SW480 (cell line): ENCODE measurements at regions not wholly inside any gene's neighbourhood (a gene's known extent, or its start where the extent isn't known, plus 50 kb on each side); places are given as distances from the start of the nearest gene placed in this dataset.

Experiments
- DNase-seq: peaks from one replicate; pipeline ENCODE4 v3.0.0-alpha.2; 2016; ENCODE audit warnings: low spot score

DNA sequence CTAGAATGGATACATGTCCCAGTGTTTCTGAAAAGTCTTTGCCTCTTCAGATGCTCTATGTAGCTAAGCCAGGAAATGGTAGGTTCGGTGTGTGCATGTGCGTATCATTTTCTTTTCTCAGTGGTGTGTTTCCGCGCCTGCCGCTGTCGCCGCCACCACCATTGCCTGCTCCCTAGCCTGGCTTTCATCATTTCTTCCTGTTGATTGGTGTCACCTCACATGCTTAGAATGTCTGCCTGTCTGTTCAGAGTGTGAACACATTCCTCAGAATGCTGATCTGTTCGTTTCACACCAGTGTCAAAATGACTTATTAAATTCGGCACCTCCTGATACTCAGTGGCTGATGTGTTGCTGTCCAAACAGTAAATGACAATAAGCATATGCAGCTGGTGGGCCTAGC lies 255.2 kb upstream of the SPRED2 start:
- no peak for DNase-seq

DNA sequence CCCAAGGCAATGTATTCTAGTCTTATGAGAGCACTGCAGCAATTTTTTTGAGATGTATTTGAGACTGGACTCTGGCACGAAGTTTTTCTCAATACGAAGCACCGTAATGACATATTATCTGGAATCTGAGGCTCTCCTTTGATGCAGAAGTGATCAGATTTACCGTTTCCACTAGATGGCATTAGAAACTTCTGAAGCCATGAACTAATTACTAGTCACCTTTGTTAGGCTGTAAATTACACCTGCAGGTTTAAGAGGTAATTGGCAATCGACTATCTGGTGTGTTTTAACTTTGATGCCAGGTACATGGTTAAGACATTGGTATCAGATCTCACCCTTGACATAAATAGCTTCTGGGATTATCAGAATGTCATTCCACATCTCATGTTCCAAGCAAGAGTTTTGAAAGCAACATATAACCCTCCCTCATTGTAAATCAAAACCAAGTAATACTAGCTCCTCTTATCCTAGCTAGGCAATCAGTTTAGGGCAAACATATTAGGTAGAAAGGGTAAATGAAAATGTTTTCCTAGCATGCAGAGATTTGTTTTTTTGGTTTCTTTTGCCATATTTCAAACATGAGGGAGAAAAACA lies 254.6 kb upstream of the SPRED2 start:
- peak; percentile 48 for DNase-seq

DNA sequence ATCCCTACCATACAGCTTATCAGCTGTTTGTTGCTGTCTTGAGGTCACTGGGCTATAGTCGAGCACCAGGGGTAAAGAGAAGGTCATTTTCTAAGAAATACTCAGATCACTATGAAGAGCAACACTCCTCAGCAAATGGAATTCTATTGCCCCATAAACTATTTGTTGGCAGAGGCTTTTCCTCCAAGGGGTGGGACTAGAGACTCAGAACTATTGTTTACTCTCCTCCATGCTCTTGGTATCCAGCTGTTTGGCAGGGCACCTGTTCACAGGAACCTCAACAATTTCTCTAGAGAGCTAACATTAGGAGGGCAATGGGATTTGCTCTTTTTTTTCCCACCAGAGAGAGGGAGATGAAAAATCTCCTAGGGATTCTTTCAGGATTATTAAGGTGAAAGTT lies 249.1 kb upstream of the SPRED2 start:
- DNase-seq, result no peak

DNA sequence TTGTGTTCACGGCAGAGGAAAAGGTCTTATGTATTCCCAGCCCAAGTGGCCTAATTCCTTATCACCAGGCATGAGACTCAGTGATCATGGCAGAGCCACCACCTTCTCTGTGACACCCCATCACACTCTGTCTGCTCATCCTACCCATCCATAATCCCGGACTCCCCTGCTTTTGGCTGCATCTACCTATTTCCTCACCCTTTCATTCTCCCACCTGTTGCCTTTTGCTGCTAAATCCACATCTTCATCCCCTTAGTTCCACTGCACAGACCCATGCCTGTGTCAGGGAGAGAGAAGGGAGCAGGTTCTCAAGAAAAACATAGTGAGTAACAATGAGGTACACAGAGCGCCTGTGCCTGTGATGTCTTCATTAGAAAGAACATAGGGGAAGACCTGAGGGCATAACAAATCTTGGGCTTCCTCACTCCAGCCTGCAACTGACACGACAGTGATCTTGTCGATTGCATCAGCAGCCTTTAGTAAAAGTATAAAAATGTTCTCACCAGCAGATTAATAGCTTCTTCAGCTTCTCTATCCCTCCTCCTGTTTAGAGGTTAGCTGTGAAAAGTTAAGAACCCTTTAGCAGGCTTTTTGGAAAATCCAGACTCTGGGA lies 246.5 kb upstream of the SPRED2 start:
- DNase-seq, result no peak

DNA sequence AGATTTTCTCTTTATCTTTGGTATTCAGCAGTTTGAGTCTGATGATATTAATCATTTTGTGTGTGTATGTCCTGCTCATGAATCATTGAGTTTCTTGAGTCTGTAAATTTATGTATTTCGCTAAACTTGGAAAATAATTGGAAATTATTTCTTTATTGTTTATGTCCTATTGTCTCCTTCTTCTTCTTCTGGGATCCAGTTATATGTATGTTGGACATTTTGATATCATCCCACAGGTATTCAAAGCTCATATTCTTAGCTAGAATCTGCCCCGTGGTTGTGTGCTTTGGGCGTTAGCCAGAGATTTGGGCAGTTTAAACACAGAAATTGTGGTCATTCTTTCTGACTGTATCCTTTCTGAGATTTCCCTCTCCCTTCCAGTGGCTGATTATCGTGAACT lies 243.0 kb upstream of the SPRED2 start:
- DNase-seq, result no peak

DNA sequence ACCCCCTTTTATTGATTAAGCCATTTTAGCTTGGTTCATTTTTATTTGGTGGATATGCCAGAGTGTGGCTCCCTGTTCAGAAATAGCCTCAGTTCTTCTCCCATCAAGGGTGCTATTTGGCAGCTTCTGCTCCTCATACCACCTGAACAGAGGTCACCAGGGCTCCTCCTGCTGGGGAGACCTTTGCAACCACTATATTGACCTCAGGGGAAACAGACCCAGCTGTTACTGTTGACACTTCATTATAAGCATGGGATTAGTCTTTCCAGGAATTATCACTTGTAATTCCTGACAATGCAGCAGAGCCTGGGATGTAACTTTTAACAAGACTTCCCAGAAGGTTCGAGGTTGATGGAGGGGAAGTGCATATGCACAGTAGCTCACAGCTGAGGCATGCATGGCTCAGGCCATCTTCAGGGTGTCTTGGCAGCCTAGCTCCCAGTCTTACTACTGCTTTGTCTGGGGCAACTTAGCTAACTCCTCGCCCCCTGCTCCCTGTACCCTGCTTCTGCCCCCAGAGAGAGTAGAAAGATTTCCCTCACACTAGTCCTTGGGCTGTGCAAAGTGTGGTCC lies 239.4 kb upstream of the SPRED2 start:
- DNase-seq, result no peak

DNA sequence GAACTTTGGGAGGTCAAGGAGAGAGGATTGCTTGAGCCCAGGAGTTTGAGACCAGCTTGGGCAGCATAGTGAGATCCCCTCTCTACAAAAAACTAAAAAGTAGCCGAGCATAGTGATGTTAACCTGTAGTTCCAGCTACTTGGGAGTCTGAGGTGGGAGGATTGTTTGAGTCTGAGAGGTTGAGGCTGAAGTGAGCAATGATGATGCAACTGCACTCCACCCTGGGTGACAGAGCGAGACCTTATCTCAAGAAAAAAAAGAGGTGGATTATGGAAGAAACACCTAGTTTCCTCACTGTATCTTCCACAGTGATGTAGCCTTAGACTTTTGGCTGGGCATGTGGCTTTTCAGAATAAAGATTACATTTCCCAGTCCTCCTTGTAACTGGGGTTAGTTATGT lies 237.2 kb upstream of the SPRED2 start:
- DNase-seq, result no peak

DNA sequence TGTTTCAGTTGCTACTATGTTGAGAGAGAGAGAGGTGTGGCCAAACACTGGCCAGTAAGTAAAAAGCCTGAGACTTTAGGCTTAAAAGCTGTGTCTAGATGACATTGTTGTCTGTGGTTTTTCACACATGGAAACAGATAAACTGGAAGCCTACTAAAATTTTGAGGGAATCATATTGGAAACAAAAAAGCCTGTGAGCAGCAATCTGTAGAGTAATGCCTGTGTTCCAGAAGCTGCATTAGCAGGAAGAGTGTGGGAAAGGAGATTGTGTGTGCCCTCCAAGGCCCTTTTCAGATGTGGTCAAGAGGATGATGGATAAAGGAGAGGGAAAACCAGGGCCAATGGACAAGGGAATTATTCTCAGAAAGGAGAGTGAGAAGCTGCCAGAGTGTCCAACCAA lies 236.3 kb upstream of the SPRED2 start:
- DNase-seq, result no peak

DNA sequence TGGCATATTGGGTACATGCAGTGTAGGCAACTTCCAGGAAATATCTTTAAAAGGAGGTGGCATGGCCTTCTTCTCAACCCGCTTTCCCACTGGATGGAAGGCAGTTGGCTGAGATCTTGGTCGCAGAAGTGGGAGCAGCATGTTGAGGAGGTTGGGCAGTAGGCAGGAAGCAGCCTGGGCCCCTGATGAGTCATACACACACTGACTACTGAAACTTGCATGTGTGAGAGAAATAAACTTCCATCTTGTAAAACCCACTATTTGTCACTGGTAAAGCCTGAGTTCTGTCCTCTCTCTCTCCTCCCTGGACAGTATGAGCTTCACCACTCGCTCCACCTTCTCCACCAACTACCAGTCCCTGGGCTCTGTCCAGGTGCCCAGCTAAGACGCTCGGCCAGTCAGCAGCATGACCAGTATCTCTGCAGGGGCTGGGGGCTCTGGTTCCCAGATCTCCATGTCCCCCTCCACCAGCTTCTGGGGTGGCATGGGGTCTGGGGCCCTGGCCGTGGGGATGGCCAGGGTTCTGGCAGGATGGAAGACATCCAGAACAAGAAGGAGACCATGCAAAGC lies 233.8 kb upstream of the SPRED2 start:
- DNase-seq, result peak; percentile 66

DNA sequence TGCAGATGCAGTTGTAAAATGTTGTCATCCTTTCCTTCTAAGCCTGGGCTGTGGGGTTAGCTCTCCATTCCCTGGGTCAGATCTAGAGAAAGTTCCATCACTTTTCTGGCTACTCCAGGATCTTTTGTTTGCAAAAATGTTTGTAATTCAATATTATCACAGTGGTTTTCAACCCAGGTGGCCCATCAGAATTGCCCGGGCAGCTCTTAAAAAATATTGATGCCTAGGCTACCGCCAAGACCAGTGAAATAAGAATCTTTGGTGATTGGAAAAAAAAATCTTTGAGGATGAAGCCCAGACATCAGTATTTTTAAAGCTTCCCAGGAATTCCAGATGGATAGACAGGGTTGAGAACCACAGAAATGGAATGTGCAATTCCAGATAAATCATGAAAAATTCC lies 232.5 kb upstream of the SPRED2 start:
- no peak for DNase-seq

DNA sequence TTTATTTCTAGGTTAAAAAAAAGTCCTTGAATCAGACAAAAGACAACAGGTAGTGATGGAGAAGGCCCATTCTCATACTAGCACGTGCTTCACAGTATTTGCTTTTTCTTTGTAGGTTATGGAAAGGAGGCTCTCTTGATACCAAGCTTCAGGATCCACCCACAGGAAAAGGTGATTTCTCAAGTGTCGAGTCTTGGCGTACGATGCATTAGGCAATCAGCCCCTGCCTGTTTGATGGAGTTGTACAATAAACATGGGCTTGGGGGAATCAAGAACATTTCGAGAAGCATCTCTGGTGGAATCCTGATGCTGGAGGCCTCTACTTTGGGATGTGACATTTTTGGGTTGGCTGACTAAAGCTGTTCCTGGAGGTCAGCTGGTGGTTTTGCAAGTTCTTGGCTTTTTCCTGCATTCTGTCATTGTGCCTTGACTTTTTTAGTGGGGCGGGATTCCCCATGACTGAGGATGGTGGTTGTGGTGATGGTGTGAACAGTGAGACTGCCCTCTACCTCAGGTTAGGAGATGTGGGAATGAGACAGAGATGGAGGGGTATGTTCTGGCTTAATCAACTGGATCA lies 231.5 kb upstream of the SPRED2 start:
- no peak for DNase-seq

DNA sequence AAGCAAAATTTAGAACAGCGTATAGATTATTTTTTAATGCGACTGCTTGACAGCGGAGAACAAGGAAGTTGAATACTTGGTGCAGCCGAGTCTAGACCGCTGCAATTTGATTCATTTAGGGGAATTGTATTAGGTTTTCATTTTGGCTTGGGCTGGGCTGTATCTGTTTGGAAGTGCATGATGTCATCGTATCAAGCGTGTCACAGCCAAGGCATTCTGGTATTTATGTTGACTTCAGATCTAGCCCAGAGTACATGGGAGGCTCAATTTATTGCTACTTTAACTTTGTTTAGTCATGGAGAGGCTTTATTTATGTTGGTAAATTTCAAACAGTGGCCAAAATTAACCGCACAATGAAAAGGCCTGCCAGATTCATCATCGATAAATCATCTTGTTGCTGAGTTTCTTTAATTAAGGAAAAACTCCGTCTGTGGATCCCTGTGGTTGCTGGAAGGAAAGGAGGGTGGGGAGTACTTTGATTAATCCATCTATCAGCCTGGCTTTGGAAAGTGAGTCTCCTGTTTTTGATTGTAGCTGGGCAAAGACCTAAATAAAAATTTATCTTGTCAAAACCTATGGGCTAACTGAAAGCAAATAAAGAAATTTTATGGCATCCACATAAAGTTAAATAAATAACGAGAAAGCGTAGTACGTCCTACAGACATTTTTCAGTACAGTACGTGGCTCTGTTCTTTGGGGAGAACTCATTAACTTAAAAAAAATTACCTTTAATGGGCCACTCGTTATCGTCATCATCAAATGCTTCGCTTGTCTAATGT lies 230.4 kb upstream of the SPRED2 start:
- DNase-seq, result peak; percentile 48

DNA sequence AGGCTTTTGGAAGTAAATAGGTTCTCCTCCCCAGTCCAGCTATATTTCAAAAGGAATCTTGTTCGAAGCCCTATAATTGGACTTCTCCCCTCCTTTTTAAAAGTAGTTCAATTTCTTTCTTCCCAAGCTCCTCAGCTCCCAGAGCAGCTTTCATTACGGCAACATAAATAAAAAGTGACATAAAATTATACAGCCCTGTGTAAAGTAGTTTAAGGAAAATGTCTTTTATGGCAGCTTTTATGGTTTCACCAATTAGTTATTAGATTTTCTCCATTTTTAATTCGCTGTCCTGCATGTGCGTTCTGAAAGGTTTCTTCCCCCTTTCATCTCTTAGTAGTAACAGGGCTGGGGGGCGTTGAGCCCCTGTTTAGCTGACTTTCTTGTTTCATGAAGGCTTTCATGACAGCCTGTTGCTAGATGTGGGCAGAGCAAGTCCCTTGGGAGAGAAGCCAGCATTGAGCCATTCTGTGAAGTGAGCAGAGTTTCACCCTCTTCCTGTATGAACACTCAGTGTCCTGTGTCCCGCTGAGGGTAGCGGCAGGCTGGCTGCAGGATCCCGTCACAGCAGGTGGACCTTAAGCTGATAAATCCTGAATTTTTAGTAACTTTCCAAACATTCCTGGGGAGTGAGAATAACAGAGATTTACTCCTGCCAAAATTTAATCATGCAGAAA lies 229.7 kb upstream of the SPRED2 start:
- DNase-seq, result no peak

DNA sequence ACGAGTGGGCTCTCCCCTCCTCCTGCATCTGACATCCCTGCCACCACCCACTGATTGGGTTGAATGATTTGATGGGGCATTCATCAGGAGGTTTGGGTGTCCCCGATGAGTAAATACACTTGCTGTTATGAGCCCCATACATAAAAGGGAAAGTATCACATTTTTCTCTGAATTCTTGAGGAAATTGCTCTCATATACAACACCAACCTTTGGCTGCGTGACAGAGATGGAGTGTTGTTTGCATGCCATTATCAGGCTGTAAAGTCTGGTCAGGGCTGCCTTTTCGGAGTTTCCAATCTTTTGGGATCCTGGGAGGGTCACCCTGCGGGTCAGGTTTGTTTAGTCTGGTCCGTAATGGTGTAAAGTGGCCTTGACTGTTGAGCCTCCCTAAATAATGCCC lies 227.9 kb upstream of the SPRED2 start:
- peak; percentile 11 for DNase-seq

DNA sequence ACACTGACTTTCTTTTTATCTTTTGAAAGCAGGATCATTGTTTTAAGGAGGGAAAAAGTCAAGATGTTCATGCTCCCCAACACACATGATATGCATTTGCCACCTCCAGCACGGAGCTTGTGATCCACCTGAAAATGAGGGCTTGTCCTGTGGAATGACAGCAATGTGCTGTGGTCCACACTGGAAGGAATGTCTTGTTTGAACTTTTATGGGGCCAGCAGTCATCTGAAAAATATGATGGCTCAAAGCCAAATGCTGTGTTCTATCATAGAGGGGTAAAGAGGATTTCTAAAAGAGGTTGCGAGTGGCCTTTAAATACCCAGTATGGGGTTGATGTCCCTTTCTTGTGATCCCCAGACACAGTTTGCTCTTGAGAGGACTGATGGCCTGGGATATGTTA lies 226.5 kb upstream of the SPRED2 start:
- peak; percentile 92 for DNase-seq

DNA sequence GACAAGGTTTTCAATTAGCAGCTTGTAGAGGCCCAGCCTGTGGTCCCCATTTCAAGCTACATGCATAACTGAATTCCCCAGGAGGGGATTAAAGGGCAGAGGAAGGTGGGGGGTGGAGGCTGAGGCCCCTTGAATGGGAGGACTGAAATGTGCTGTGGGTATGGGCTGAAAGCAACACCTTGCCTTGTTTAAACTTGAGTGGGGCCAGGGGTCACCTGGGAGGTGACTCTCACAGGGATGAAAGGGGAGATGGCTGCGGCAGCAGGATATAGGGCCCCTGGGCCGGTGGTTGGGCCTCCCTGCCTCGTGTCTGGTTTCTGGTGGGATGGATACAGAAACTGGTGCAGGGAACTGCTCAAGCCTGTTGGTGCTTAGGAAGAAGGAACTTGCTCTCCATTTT lies 225.9 kb upstream of the SPRED2 start:
- DNase-seq, result peak; percentile 40

DNA sequence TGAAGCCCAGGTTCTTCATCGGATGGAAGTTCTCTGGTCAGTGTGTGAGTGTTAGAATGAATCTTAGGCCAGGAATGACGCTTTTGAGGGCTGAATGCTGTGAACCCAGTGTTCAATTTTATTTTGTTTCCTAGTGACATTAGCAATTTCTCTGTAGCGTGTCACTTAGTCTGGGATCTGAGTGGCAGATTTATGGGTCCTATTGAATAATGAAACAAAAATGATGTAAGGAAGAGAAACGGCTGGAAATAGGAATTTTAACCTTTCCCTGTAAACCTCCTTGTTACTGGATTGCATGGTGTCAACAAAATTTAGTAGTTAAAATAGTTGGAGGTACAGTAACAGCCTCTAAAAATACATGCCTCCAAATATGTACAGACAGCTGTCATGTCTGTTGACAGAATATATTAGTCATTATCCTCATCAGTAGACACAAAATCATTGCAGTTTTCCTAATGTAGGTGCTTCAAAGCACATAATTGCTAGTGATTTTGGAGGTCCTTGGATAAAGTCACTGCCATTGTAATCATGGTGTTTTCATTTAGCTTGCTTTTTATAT lies 223.8 kb upstream of the SPRED2 start:
- no peak for DNase-seq

DNA sequence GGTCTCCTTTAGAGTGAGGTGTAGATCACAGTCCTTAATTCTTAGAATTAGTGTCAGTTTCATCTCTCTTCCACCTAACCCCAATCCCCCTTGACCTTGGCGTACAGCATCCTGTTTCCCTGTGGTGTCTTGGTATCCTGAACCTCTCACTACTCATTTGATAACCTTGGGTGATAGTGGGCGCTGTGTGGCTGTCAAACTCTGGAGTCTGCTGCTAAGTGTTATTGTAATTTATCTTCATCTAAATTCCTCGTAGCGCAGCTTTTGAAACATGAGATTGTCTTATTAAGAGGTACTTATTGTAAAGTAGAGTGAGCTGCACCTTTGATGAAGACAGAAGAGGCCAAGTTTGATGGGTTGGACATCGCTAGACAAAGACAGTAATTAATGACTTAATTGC lies 222.6 kb upstream of the SPRED2 start:
- no peak for DNase-seq

DNA sequence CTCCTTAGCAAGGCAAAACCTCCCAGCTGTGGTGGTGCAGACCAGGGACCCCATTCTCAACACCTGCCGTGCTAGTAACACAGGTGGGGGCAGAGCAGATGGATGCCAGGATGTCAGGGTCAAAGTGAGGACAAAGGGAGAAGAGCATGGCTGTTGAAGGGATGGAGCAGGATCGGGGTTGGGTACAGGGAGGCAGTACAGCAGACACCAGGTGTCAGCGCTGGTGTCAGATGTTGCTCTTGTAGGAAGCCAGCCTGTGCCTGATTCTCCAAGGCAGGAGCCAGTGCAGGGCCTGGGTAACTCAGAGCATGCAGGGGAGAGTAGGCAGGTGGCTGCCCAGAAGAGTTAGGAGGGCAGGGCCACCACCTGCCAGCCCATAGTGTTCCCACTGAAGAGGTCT lies 222.1 kb upstream of the SPRED2 start:
- DNase-seq, result no peak

DNA sequence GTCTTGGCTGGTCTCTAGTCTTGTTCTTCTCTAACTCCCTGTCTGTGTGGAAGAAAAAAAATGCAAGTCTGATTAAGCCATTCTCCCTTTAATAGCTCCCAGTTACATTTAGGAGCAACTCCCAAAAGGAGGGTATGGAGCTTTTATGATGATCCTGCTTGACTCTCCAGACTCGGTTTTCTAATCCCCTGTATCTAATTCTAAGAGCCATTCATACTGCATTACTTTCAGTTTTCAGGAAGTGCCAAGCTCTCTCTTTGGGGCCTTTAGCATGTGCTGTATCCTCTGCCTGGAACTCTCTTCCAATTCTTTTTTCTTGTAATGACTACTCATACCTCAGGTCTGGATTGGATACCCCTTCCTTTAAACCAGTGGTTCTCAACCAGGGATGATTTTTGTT lies 219.7 kb upstream of the SPRED2 start:
- no peak for DNase-seq

DNA sequence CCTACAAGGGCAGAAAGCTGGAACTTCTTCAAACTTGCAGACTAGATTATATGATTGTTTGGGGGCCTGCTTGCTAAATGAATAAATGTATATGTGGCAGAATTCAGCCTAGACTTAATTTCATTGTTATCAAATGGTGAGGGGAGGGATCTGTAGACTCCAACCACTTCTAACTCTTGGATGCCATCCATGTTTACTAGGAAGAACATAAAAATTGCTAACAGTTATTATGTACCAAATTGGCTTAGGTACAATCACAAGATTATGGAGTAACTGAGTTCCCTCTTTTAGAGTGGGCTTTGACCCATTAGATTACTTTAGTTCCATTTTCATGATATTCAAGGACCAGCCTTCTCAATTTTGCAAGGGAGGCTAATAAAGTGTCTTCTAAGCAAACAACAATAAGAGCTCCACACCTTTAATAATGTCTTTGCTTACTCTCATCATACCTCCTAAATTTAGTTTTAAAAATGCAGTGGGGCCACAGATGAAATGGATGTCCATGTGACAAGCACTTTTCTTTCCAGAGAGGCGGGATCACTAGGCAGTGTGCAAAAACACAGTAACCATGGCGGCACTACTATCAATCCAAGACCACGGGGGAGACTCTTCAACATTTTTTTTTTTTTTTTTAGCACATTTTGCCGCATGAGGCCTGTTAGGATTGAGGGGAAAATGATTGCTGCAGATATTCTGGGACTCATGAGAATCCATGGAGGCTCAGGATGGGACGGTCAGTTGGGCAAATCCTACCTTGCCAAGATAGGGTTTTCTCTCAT lies 217.6 kb upstream of the SPRED2 start:
- DNase-seq, result no peak
